ENCODE measurements at regions not wholly inside any gene's neighbourhood (a gene's known extent, or its start where the extent isn't known, plus 50 kb on each side); places are given as distances from the start of the nearest gene placed in this dataset.

DNA sequence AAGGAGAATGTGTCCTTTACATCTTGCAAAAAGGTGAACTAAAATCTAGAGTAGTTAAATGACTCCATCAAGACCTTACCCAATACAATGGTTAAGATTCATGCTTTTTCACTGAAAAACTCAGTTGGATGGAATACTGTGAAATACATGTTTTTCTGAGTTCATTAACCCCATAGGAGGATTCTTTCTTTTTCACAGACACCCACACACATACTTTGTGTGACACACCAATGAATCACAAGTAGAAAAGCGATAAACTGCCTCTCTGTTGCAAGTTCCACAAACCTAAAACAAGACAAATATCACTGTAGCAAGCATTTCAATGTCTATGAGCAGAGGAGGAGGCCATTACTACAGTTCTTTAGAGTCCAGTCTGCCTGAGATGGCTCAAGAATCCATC, 258.8 kb upstream of the CDH5 start:
- in situ Hi-C loops (cut with HindIII; ENCODE audit: low sequenced_read_pairs), result no loop called here
- no peak for TF ChIP-seq CTCF (IDR thresholded peaks at IDR 0.05; ENCODE audit: low read depth, low read length)
- H3K4me3 ChIP-seq (ENCODE audit: low read depth, low read length), result no peak overlapping the region
- DNase-seq (ENCODE audit: low read depth, low spot score), result peak; percentile 61

- no peak overlapping the region for H3K4me3 ChIP-seq (ENCODE audit: low read depth, low read length)
- no peak for TF ChIP-seq CTCF (IDR thresholded peaks at IDR 0.05; ENCODE audit: low read depth, low read length)
- no peak for DNase-seq (ENCODE audit: low read depth, low spot score)
- in situ Hi-C loops (cut with HindIII; ENCODE audit: low sequenced_read_pairs), result no loop called here
Measured at GRCh38 chr16:66103211-66103610, 263.3 kb upstream of the CDH5 start.

- no peak overlapping the region for H3K4me3 ChIP-seq (ENCODE audit: low read depth, low read length)
- in situ Hi-C loops (cut with HindIII; ENCODE audit: low sequenced_read_pairs), result no loop called here
- no peak for TF ChIP-seq CTCF (IDR thresholded peaks at IDR 0.05; ENCODE audit: low read depth, low read length)
- no peak for DNase-seq (ENCODE audit: low read depth, low spot score)
Measured at GRCh38 chr16:66099306-66099705, 267.2 kb upstream of the CDH5 start.

GRCh38 chr16:66097751-66098150, 268.7 kb upstream of the CDH5 start:
- H3K4me3 ChIP-seq (ENCODE audit: low read depth, low read length), result no peak overlapping the region
- in situ Hi-C loops (cut with HindIII; ENCODE audit: low sequenced_read_pairs), result no loop called here
- no peak for TF ChIP-seq CTCF (IDR thresholded peaks at IDR 0.05; ENCODE audit: low read depth, low read length)
- no peak for DNase-seq (ENCODE audit: low read depth, low spot score)

GRCh38 chr16:66095676-66096075, 270.8 kb upstream of the CDH5 start:
- in situ Hi-C loops (cut with HindIII; ENCODE audit: low sequenced_read_pairs), result no loop called here
- no peak for DNase-seq (ENCODE audit: low read depth, low spot score)
- no peak overlapping the region for H3K4me3 ChIP-seq (ENCODE audit: low read depth, low read length)
- TF ChIP-seq CTCF (IDR thresholded peaks at IDR 0.05; ENCODE audit: low read depth, low read length), result peak; percentile 21

DNA sequence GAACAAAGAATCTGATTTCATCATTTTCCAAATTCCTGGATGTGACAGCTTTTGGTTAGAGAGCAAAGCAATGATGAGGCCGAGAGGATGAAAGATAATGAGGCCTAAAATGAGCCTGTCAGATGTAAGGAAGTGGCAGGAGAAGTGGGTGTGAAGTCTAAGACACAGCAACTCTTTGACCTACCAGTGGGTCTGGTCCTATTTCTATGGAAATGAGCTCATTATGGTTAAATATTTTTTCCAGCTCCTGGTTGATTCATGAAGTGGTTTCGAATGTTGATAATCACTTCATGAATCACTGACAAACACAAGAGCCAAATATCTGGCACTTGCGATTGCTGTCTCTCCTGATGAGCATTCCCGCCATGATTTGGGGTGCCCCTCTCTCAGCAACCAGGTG, 273.3 kb upstream of the CDH5 start:
- H3K4me3 ChIP-seq (ENCODE audit: low read depth, low read length), result no peak overlapping the region
- no peak for TF ChIP-seq CTCF (IDR thresholded peaks at IDR 0.05; ENCODE audit: low read depth, low read length)
- DNase-seq (ENCODE audit: low read depth, low spot score), result no peak
- in situ Hi-C loops (cut with HindIII; ENCODE audit: low sequenced_read_pairs), result no loop called here

DNA sequence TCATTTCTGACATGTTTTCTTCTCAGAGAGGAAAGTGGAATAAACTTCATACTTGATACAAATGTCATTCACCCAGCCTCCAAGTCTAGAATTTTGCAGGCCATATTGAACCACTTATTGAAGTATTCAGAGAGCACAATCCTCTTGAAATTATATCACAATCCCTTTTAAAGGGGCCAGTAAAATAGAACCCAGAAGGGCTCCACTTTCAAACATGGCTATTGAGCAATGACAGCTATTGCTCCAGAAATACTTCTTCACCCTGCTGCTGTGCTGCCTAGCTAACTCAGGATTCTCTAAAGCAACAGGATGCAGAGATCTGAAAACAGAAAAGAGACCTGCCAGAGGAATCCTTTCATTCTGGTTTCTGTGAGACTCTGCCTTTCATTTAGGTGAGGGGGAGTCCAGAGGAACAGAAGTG, 275.0 kb upstream of the CDH5 start:
- H3K4me3 ChIP-seq (ENCODE audit: low read depth, low read length), result no peak overlapping the region
- in situ Hi-C loops (cut with HindIII; ENCODE audit: low sequenced_read_pairs), result no loop called here
- no peak for TF ChIP-seq CTCF (IDR thresholded peaks at IDR 0.05; ENCODE audit: low read depth, low read length)
- DNase-seq (ENCODE audit: low read depth, low spot score), result no peak
